ENCODE measurements at regions not wholly inside any gene's neighbourhood (a gene's known extent, or its start where the extent isn't known, plus 50 kb on each side); places are given as distances from the start of the nearest gene placed in this dataset.

DNA sequence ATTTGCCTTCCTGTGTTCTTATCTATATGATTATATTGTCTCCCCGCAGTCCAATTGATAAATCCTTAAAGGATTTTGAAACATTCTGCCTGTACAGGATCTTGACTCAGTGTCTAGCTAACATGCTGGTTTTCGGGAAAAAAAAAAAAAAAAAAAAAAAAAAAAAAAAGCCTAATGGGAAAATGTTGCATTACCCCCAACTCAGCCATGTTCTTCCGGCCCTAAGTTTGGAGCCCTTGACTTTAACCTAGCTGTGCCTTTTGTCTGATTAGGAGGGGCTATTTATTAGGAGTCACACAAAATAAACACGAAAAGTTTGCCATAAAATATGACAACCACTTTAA, 244.4 kb upstream of the TCF21 start:
- no peak overlapping the region for H3K4me3 Mint-ChIP-seq
- H3K36me3 Mint-ChIP-seq (ENCODE audit: low read depth): no peaks in the 10 kb centered on the region
- peaks cover 4% of the 10 kb centered on the region for H3K27me3 Mint-ChIP-seq
- no peaks in the 10 kb centered on the region for H3K4me1 Mint-ChIP-seq
- no peak overlapping the region for H3K27ac Mint-ChIP-seq
- ATAC-seq (replicated peaks): no peak
- H3K9me3 Mint-ChIP-seq: no peaks in the 10 kb centered on the region

GRCh38 chr6:133644892-133645619, 243.9 kb upstream of the TCF21 start:
- Mint-ChIP-seq H3K36me3 (ENCODE audit: low read depth) (no peaks in the 10 kb centered on the region), H3K27ac (no peak overlapping the region), H3K4me1 (no peaks in the 10 kb centered on the region), H3K9me3 (no peaks in the 10 kb centered on the region), H3K4me3 (no peak overlapping the region), H3K27me3 (peaks cover 4% of the 10 kb centered on the region)
- no peak for ATAC-seq (replicated peaks)

DNA sequence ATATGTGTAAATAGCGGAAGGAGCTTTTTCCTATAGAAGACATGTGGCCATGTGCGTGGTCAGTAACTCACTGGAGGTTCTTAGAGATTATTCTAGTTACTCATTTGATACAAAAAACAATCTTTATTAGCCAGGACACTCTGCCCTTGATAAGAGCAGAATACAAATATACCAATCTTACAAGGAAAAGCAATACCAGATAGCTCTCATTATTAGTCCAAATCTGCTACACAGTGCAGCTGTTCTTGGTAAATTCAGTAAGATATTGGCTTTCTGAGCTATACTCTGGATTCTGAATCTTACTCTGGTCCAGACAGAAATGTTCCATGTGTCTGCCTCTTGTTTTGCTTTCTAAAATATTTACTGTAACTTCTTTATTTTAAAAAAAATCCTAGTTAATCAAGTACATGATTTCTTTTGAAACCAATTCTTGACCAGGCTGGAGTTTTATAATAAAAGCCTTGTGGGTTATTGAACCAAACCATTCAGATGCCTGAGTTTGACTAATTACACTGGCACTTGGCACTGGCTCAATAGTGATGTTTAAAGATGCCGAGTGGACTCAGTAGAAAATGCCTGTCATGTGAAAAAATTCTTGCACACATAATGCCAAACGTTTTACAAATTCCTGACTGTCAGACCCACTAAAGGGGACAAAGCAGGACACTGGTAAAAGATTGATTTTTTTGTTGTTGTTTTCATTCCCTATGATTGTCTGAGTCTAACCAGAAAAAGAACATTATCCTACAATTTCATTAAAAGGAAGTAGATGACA, 242.8 kb upstream of the TCF21 start:
- ATAC-seq (replicated peaks): no peak
- peaks cover 4% of the 10 kb centered on the region for H3K27me3 Mint-ChIP-seq
- H3K27ac Mint-ChIP-seq: no peak overlapping the region
- H3K4me3 Mint-ChIP-seq: no peak overlapping the region
- no peaks in the 10 kb centered on the region for H3K36me3 Mint-ChIP-seq (ENCODE audit: low read depth)
- no peaks in the 10 kb centered on the region for H3K9me3 Mint-ChIP-seq
- no peaks in the 10 kb centered on the region for H3K4me1 Mint-ChIP-seq

DNA sequence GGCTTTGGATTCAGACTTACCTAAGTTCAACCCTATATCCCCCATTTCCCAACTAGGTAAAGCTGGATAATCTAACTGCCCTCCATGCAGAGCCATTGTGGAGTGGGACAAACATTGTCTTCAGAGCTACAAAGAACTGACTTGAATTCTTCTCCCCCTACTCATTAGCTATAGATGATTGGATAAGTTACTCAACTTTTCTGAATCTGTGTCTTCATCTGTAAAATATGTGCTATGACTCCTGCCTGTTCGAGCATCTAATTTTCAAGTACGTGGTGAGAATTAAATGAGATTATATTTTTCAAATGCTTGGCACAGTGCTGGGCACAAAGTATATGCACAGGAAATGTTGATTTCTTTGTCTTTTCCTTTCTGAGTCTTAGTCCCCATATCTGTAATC, 240.3 kb upstream of the TCF21 start:
- no peaks in the 10 kb centered on the region for H3K4me1 Mint-ChIP-seq
- no peak overlapping the region for H3K27ac Mint-ChIP-seq
- H3K4me3 Mint-ChIP-seq: no peak overlapping the region
- no peaks in the 10 kb centered on the region for H3K36me3 Mint-ChIP-seq (ENCODE audit: low read depth)
- ATAC-seq (replicated peaks): no peak
- H3K27me3 Mint-ChIP-seq: peaks cover 4% of the 10 kb centered on the region
- no peaks in the 10 kb centered on the region for H3K9me3 Mint-ChIP-seq

- H3K4me3 Mint-ChIP-seq: no peak overlapping the region
- ATAC-seq (replicated peaks): no peak
- H3K36me3 Mint-ChIP-seq (ENCODE audit: low read depth): no peaks in the 10 kb centered on the region
- no peak overlapping the region for H3K27ac Mint-ChIP-seq
- H3K4me1 Mint-ChIP-seq: no peaks in the 10 kb centered on the region
- no peaks in the 10 kb centered on the region for H3K9me3 Mint-ChIP-seq
- H3K27me3 Mint-ChIP-seq: no peaks in the 10 kb centered on the region
Observed at GRCh38 chr6:133671376-133671775, 217.5 kb upstream of the TCF21 start.

GRCh38 chr6:133673056-133673455, 215.9 kb upstream of the TCF21 start:
- H3K9me3 Mint-ChIP-seq: no peaks in the 10 kb centered on the region
- no peak for ATAC-seq (replicated peaks)
- no peaks in the 10 kb centered on the region for H3K36me3 Mint-ChIP-seq (ENCODE audit: low read depth)
- no peak overlapping the region for H3K27ac Mint-ChIP-seq
- no peak overlapping the region for H3K4me3 Mint-ChIP-seq
- no peaks in the 10 kb centered on the region for H3K4me1 Mint-ChIP-seq
- no peaks in the 10 kb centered on the region for H3K27me3 Mint-ChIP-seq

- no peak overlapping the region for H3K4me3 Mint-ChIP-seq
- H3K9me3 Mint-ChIP-seq: no peaks in the 10 kb centered on the region
- no peaks in the 10 kb centered on the region for H3K36me3 Mint-ChIP-seq (ENCODE audit: low read depth)
- no peaks in the 10 kb centered on the region for H3K4me1 Mint-ChIP-seq
- H3K27ac Mint-ChIP-seq: no peak overlapping the region
- no peak for ATAC-seq (replicated peaks)
- peaks cover 4% of the 10 kb centered on the region for H3K27me3 Mint-ChIP-seq
Observed at GRCh38 chr6:133674661-133675060, 214.3 kb upstream of the TCF21 start.

- no peak overlapping the region for H3K4me3 Mint-ChIP-seq
- H3K36me3 Mint-ChIP-seq (ENCODE audit: low read depth): no peaks in the 10 kb centered on the region
- no peaks in the 10 kb centered on the region for H3K9me3 Mint-ChIP-seq
- no peaks in the 10 kb centered on the region for H3K4me1 Mint-ChIP-seq
- peaks cover 4% of the 10 kb centered on the region for H3K27me3 Mint-ChIP-seq
- ATAC-seq (replicated peaks): no peak
- H3K27ac Mint-ChIP-seq: no peak overlapping the region
Observed at GRCh38 chr6:133680994-133681393, 207.9 kb upstream of the TCF21 start.

- no peak for ATAC-seq (replicated peaks)
- H3K27ac Mint-ChIP-seq: no peak overlapping the region
- peaks cover 4% of the 10 kb centered on the region for H3K27me3 Mint-ChIP-seq
- no peaks in the 10 kb centered on the region for H3K9me3 Mint-ChIP-seq
- no peak overlapping the region for H3K4me3 Mint-ChIP-seq
- no peaks in the 10 kb centered on the region for H3K36me3 Mint-ChIP-seq (ENCODE audit: low read depth)
- no peaks in the 10 kb centered on the region for H3K4me1 Mint-ChIP-seq
Observed at GRCh38 chr6:133681891-133682290, 207.0 kb upstream of the TCF21 start.

- no peaks in the 10 kb centered on the region for H3K4me1 Mint-ChIP-seq
- H3K27me3 Mint-ChIP-seq: peaks cover 4% of the 10 kb centered on the region
- no peak for ATAC-seq (replicated peaks)
- H3K36me3 Mint-ChIP-seq (ENCODE audit: low read depth): no peaks in the 10 kb centered on the region
- H3K27ac Mint-ChIP-seq: no peak overlapping the region
- H3K4me3 Mint-ChIP-seq: no peak overlapping the region
- H3K9me3 Mint-ChIP-seq: no peaks in the 10 kb centered on the region
Observed at GRCh38 chr6:133682506-133683307, 206.2 kb upstream of the TCF21 start.

- ATAC-seq (replicated peaks): no peak
Observed at GRCh38 chr6:133683308-133683580, 205.7 kb upstream of the TCF21 start.

GRCh38 chr6:133683606-133684005, 205.3 kb upstream of the TCF21 start:
- Mint-ChIP-seq H3K36me3 (ENCODE audit: low read depth) (no peaks in the 10 kb centered on the region), H3K4me3 (no peak overlapping the region), H3K4me1 (no peaks in the 10 kb centered on the region), H3K9me3 (no peaks in the 10 kb centered on the region), H3K27me3 (peaks cover 4% of the 10 kb centered on the region), H3K27ac (no peak overlapping the region)
- no peak for ATAC-seq (replicated peaks)

More at GRCh38 chr6:133683308-133683580, 205.7 kb upstream of the TCF21 start:
- H3K9me3 Mint-ChIP-seq: no peaks in the 10 kb centered on the region
- H3K36me3 Mint-ChIP-seq (ENCODE audit: low read depth): no peaks in the 10 kb centered on the region
- no peak overlapping the region for H3K27ac Mint-ChIP-seq
- H3K4me1 Mint-ChIP-seq: no peaks in the 10 kb centered on the region
- peaks cover 4% of the 10 kb centered on the region for H3K27me3 Mint-ChIP-seq
- H3K4me3 Mint-ChIP-seq: no peak overlapping the region

DNA sequence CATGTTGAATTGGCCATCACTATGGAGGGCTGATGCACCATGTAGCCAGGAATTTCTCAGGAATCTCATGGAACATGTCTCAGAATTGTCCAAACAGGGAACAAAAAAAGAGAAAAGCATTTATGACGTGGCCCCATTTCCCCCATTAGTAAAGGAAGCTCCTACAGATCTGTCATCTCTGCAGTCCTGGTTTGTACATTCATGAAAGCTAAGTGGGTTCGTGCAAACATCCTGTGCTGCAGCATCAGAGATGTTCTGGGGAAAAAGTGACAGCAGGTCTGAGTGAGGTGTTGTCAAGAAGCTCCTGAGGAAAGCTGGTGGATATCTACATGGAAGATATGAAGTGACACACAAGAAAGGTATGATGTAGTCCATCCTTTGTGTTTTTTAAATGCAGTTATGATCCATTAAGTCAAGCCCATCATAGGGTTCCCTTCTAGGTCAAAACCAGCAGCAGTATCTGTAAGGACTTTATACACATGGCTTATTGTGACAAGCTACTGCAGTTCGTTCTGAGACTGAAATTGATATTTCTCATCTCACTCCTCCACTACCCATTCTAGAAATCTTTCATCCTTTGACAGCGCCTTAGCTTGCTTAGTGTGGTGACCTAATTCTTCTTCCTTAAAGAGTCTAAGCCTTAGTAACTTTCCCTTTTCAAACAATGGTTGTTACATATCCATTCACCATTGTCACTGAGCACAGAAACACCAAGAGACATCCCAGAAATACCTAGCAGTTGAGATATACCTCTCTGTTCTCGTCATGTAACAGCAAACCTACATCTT, 200.0 kb upstream of the TCF21 start:
- Mint-ChIP-seq H3K36me3 (ENCODE audit: low read depth) (no peaks in the 10 kb centered on the region), H3K27me3 (no peaks in the 10 kb centered on the region), H3K4me3 (peak overlapping the region; percentile 18), H3K27ac (no peak overlapping the region), H3K9me3 (no peaks in the 10 kb centered on the region), H3K4me1 (no peaks in the 10 kb centered on the region)
- ATAC-seq (replicated peaks): peak; percentile 87

- Mint-ChIP-seq H3K9me3 (no peaks in the 10 kb centered on the region), H3K27me3 (no peaks in the 10 kb centered on the region), H3K4me1 (no peaks in the 10 kb centered on the region), H3K4me3 (no peak overlapping the region), H3K27ac (no peak overlapping the region), H3K36me3 (ENCODE audit: low read depth) (no peaks in the 10 kb centered on the region)
- ATAC-seq (replicated peaks): no peak
Observed at GRCh38 chr6:133689863-133690262, 199.1 kb upstream of the TCF21 start.
